Natural killer cell (primary cell): ENCODE measurements at regions not wholly inside any gene's neighbourhood (a gene's known extent, or its start where the extent isn't known, plus 50 kb on each side); places are given as distances from the start of the nearest gene placed in this dataset.

Experiments used
- ATAC-seq, 3 donors: fragments of 150-1000 bp in 2 of 3; fragments of 200-7000 bp in 1 of 3; cut with Tn5 transposase; 1 replicate in 1 of 3; 2 replicates in 2 of 3; pipeline ENCODE4 v1.10.0; 2021; ENCODE audit warnings: mild to moderate bottlenecking in 2 of 3, moderate library complexity in 2 of 3
- DNase-seq, 2 donors: peaks; one replicate each; pipeline versions ENCODE4 v3.0.0 to v3.0.0-alpha.2; 2013 to 2021; ENCODE audit warnings: mixed read lengths in 1 of 2
- H3K27ac ChIP-seq: one replicate; pipeline ENCODE4 v1.5.1; 2013; ENCODE audit warnings: mild to moderate bottlenecking, low read length
- H3K27me3 ChIP-seq: one replicate; pipeline ENCODE4 v1.6.1; 2013; ENCODE audit warnings: low read length; ENCODE audit not compliant: control insufficient read depth, insufficient read depth
- H3K36me3 ChIP-seq: one replicate; pipeline ENCODE4 v1.6.1; 2013; ENCODE audit warnings: low read length; ENCODE audit not compliant: control insufficient read depth, insufficient read depth
- H3K4me1 ChIP-seq: one replicate; pipeline ENCODE4 v1.6.1; 2013; ENCODE audit warnings: low read length; ENCODE audit not compliant: control insufficient read depth, insufficient read depth
- H3K4me3 ChIP-seq: one replicate; pipeline ENCODE4 v1.5.1; 2013; ENCODE audit warnings: low read length
- H3K9me3 ChIP-seq: one replicate; pipeline ENCODE4 v1.6.1; 2013; ENCODE audit warnings: low read length; ENCODE audit not compliant: control insufficient read depth, insufficient read depth
- H3K27ac Mint-ChIP-seq, 2 donors: one replicate each; pipeline ENCODE4 v1.8.0; 2022; ENCODE audit warnings: mild to moderate bottlenecking in 2 of 2, mixed read lengths in 2 of 2, moderate library complexity in 1 of 2
- H3K27me3 Mint-ChIP-seq, 2 donors: one replicate each; pipeline ENCODE4 v1.8.0; 2022; ENCODE audit warnings: low read depth in 2 of 2, mixed read lengths in 2 of 2
- H3K36me3 Mint-ChIP-seq: one replicate; pipeline ENCODE4 v1.8.0; 2022; ENCODE audit warnings: mixed read lengths
- H3K4me1 Mint-ChIP-seq, 2 donors: one replicate each; pipeline ENCODE4 v1.8.0; 2022; ENCODE audit warnings: mixed read lengths in 2 of 2
- H3K4me3 Mint-ChIP-seq: one replicate; pipeline ENCODE4 v1.8.0; 2022; ENCODE audit warnings: mild to moderate bottlenecking, moderate library complexity, mixed read lengths
- H3K9me3 Mint-ChIP-seq, 2 donors: one replicate each; pipeline ENCODE4 v1.8.0; 2022; ENCODE audit warnings: mixed read lengths in 2 of 2
- CTCF ChIP-seq: fragments of 200-600 bp; IDR thresholded peaks from one replicate; pipeline ENCODE4 v1.8.0; 2022; ENCODE audit warnings: antibody characterized with exemption
- whole genome bisulfite sequencing: methylation state at CpG from one replicate; pipeline ENCODE4 v1.1.7; 2013; ENCODE audit warnings: missing lambda C conversion rate; ENCODE audit not compliant: insufficient coverage; 5-methylcytosine and 5-hydroxymethylcytosine counted together
- intact Hi-C: fragments of 100-400 bp; cut with micrococcal nuclease; formaldehyde crosslinking; loops from one replicate; pipeline ENCODE4 v1.14.2; 2022

GRCh38 chr2:192886636-192887035 lies 691.9 kb upstream of the TMEFF2 start:
- no peaks in the 10 kb centered on the region for H3K4me1 ChIP-seq
- no peak for DNase-seq
- Mint-ChIP-seq H3K27ac (no peak overlapping the region), H3K9me3 (peaks cover 6 to 7% of the 10 kb centered on the region in 2 donors), H3K27me3 (no peaks in the 10 kb centered on the region), H3K36me3 (no peaks in the 10 kb centered on the region), H3K4me1 (peaks cover 0 to 4% of the 10 kb centered on the region in 2 donors), H3K4me3 (no peak overlapping the region)
- no peaks in the 10 kb centered on the region for H3K36me3 ChIP-seq
- no peak for TF ChIP-seq CTCF
- intact Hi-C loops, result no loop called here
- no peak for ATAC-seq
- H3K27me3 ChIP-seq, result no peaks in the 10 kb centered on the region
- H3K4me3 ChIP-seq, result no peak overlapping the region
- no CpG with 5 or more reads among the region's 1 CpG for WGBS
- no peak overlapping the region for H3K27ac ChIP-seq
- no peaks in the 10 kb centered on the region for H3K9me3 ChIP-seq

GRCh38 chr2:192885569-192886160 lies 690.9 kb upstream of the TMEFF2 start:
- Mint-ChIP-seq H3K27me3 (no peaks in the 10 kb centered on the region), H3K9me3 (peaks cover 7 to 8% of the 10 kb centered on the region in 2 donors), H3K36me3 (no peaks in the 10 kb centered on the region), H3K4me1 (peaks cover 0 to 4% of the 10 kb centered on the region in 2 donors), H3K4me3 (no peak overlapping the region), H3K27ac (no peak overlapping the region)
- 83% methylated on average over 4 of the region's 4 CpGs for WGBS
- no peaks in the 10 kb centered on the region for H3K27me3 ChIP-seq
- no peaks in the 10 kb centered on the region for H3K9me3 ChIP-seq
- no peak overlapping the region for H3K4me3 ChIP-seq
- DNase-seq (no peak), ATAC-seq (no peak)
- H3K36me3 ChIP-seq, result no peaks in the 10 kb centered on the region
- intact Hi-C loops, result no loop called here
- H3K27ac ChIP-seq, result no peak overlapping the region
- H3K4me1 ChIP-seq, result no peaks in the 10 kb centered on the region
- TF ChIP-seq CTCF, result no peak

GRCh38 chr2:192877159-192877558 lies 682.4 kb upstream of the TMEFF2 start:
- intact Hi-C loops, result no loop called here
- H3K27me3 Mint-ChIP-seq, result no peaks in the 10 kb centered on the region
- ATAC-seq, result no peak

More at GRCh38 chr2:192877159-192877558, 682.4 kb upstream of the TMEFF2 start:
- Histone ChIP-seq H3K4me1 (no peaks in the 10 kb centered on the region), H3K27me3 (no peaks in the 10 kb centered on the region), H3K27ac (no peak overlapping the region), H3K4me3 (no peak overlapping the region), H3K36me3 (no peaks in the 10 kb centered on the region), H3K9me3 (no peaks in the 10 kb centered on the region)
- no peak overlapping the region for H3K27ac Mint-ChIP-seq
- no peak for DNase-seq
- no peak for TF ChIP-seq CTCF
- no peaks in the 10 kb centered on the region for H3K36me3 Mint-ChIP-seq
- no peaks in the 10 kb centered on the region for H3K4me1 Mint-ChIP-seq
- H3K4me3 Mint-ChIP-seq, result no peak overlapping the region
- H3K9me3 Mint-ChIP-seq, result peaks cover 6 to 15% of the 10 kb centered on the region in 2 donors
- no CpG with 5 or more reads among the region's 3 CpGs for WGBS
